CD4-positive, alpha-beta T cell (primary cell): ENCODE measurements at regions not wholly inside any gene's neighbourhood (a gene's known extent, or its start where the extent isn't known, plus 50 kb on each side); places are given as distances from the start of the nearest gene placed in this dataset.
"Not testable (repeated sequence)": the region's sequence is repeated elsewhere in the genome, so short reads cannot be mapped to it uniquely, and the experiment has no call there.

Source experiments
- ATAC-seq: fragments of 200-7000 bp; cut with Tn5 transposase; one replicate; pipeline ENCODE4 v1.10.0; 2022; ENCODE audit warnings: mild to moderate bottlenecking; ENCODE audit not compliant: poor library complexity
- CTCF ChIA-PET: fragments of 350-600 bp; sonication (Branson Sonifier 250); formaldehyde crosslinking; loops from one replicate; lab custom pipeline; 2021; ENCODE audit warnings: antibody characterized with exemption, inconsistent platforms; lab: Charles Lee
- POLR2A ChIA-PET: fragments of 350-600 bp; sonication (Branson Sonifier 250); formaldehyde crosslinking; loops from one replicate; lab custom pipeline; 2021; ENCODE audit warnings: antibody characterized with exemption, inconsistent platforms; lab: Charles Lee
- DNase-seq, 14 experiments: peaks; one replicate each; pipeline ENCODE4 v3.0.0-alpha.2; 2013 to 2020; ENCODE audit warnings: mixed read lengths in 2 of 14
- H3K27ac ChIP-seq, 2 donors: one replicate each; pipeline versions ENCODE4 v1.5.1 to v1.7.0; 2013; ENCODE audit warnings: low read length in 2 of 2, low read depth in 1 of 2, mild to moderate bottlenecking in 1 of 2
- H3K27me3 ChIP-seq, 2 experiments: 1 replicate in 1 of 2; 2 replicates in 1 of 2; pipeline versions ENCODE4 v1.6.1 to v1.7.0; 2013; ENCODE audit warnings: low read length in 2 of 2, control low read depth in 1 of 2, mild to moderate bottlenecking in 1 of 2, moderate library complexity in 1 of 2; ENCODE audit not compliant: insufficient read depth in 2 of 2, control insufficient read depth in 1 of 2
- H3K36me3 ChIP-seq: one replicate; pipeline ENCODE4 v1.6.1; 2013; ENCODE audit warnings: low read length, control low read depth; ENCODE audit not compliant: insufficient read depth
- H3K4me1 ChIP-seq: one replicate; pipeline ENCODE4 v1.6.1; 2013; ENCODE audit warnings: low read length, control low read depth; ENCODE audit not compliant: insufficient read depth
- H3K4me3 ChIP-seq: one replicate; pipeline ENCODE4 v1.5.1; 2013; ENCODE audit warnings: mild to moderate bottlenecking, low read length, moderate library complexity
- H3K9me3 ChIP-seq, 2 experiments: 1 replicate in 1 of 2; 2 replicates in 1 of 2; pipeline versions ENCODE4 v1.6.1 to v1.7.0; 2013; ENCODE audit warnings: low read length in 2 of 2, mild to moderate bottlenecking in 2 of 2, control low read depth in 1 of 2, moderate library complexity in 1 of 2; ENCODE audit not compliant: control insufficient read depth in 1 of 2, insufficient read depth in 1 of 2
- H3K27ac Mint-ChIP-seq: one replicate; pipeline ENCODE4 v1.8.0; 2020; ENCODE audit warnings: mixed read lengths
- H3K27me3 Mint-ChIP-seq: one replicate; pipeline ENCODE4 v1.8.0; 2021; ENCODE audit warnings: mixed read lengths
- H3K36me3 Mint-ChIP-seq: one replicate; pipeline ENCODE4 v1.8.0; 2021; ENCODE audit warnings: low read depth, mixed read lengths
- H3K4me1 Mint-ChIP-seq: one replicate; pipeline ENCODE4 v1.8.0; 2021; ENCODE audit warnings: low read depth, mixed read lengths
- H3K4me3 Mint-ChIP-seq: one replicate; pipeline ENCODE4 v1.8.0; 2020; ENCODE audit warnings: mild to moderate bottlenecking, mixed read lengths
- H3K9me3 Mint-ChIP-seq: one replicate; pipeline ENCODE4 v1.8.0; 2020; ENCODE audit warnings: mixed read lengths
- intact Hi-C, 2 experiments: fragments of 100-400 bp; cut with DNase I in 1 of 2; cut with micrococcal nuclease in 1 of 2; formaldehyde crosslinking; loops; one replicate each; pipeline versions ENCODE4 v1.15.1 to v1.9.0; 2023 to 2025; cut with DNase I, micrococcal nuclease
- TF ChIP-seq, protein P1 (sequence below): fragments of 200-600 bp; IDR thresholded peaks from one replicate; pipeline ENCODE4 v1.8.0; 2022; ENCODE audit warnings: antibody characterized with exemption, mild to moderate bottlenecking

DNA sequence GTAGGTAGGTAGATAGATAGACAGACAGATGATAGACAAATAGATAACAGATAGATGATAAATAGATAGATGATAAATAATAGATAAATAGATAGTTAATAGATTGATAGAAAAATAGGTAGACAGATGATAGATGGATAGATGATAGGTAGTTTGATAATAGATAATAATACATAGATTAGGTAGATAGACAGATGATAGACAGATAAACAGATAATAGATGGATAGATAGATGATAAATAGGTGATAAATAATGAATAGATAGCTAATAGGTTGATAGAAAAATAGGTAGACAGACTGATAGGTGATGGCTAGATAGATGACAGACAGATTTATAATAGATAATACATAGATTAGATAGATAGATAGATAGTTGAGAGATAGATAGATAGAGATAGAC lies 350.5 kb upstream of the DPP6 start:
- H3K4me3 Mint-ChIP-seq, result no peak overlapping the region
- H3K36me3 ChIP-seq, result no peaks in the 10 kb centered on the region
- H3K27ac ChIP-seq, result no peak overlapping the region
- H3K4me3 ChIP-seq, result no peak overlapping the region
- no peaks in the 10 kb centered on the region for H3K27me3 Mint-ChIP-seq
- POLR2A ChIA-PET, result no interaction called here
- CTCF ChIA-PET, result no interaction called here
- TF ChIP-seq, protein P1, sequence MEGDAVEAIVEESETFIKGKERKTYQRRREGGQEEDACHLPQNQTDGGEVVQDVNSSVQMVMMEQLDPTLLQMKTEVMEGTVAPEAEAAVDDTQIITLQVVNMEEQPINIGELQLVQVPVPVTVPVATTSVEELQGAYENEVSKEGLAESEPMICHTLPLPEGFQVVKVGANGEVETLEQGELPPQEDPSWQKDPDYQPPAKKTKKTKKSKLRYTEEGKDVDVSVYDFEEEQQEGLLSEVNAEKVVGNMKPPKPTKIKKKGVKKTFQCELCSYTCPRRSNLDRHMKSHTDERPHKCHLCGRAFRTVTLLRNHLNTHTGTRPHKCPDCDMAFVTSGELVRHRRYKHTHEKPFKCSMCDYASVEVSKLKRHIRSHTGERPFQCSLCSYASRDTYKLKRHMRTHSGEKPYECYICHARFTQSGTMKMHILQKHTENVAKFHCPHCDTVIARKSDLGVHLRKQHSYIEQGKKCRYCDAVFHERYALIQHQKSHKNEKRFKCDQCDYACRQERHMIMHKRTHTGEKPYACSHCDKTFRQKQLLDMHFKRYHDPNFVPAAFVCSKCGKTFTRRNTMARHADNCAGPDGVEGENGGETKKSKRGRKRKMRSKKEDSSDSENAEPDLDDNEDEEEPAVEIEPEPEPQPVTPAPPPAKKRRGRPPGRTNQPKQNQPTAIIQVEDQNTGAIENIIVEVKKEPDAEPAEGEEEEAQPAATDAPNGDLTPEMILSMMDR, result no peak
- H3K9me3 ChIP-seq, result peaks cover 4% of the 10 kb centered on the region in 2 experiments
- H3K27ac Mint-ChIP-seq, result no peak overlapping the region
- no peaks in the 10 kb centered on the region for H3K4me1 Mint-ChIP-seq
- H3K36me3 Mint-ChIP-seq, result no peaks in the 10 kb centered on the region
- intact Hi-C loops, result no loop called here
- no peak for DNase-seq
- ATAC-seq, result no peak
- H3K9me3 Mint-ChIP-seq, result peaks cover 7% of the 10 kb centered on the region
- no peaks in the 10 kb centered on the region for H3K4me1 ChIP-seq
- no peaks in the 10 kb centered on the region for H3K27me3 ChIP-seq

DNA sequence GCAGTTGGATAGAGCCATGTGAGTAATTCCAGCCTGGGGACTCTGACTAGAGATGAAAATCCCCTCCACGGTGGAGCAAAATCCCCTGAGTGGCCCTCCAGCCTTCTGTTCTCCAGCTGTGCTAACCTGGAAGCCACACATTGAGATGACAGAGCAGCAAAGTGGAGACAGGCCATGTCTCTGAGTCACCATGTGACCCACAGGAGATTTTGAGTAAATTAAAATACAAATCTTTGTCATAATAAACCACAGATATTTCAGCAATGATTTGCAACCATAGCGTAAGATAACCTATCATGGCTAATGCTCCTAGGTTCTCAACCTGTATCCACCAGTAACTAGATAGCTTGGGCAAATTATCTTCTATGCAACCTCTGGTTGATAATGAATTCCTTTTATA lies 328.3 kb upstream of the DPP6 start:
- H3K4me3 ChIP-seq, H3K4me3 Mint-ChIP-seq, intact Hi-C loops, ATAC-seq, H3K27ac Mint-ChIP-seq, H3K27ac ChIP-seq, H3K9me3 ChIP-seq, H3K4me1 Mint-ChIP-seq, H3K36me3 Mint-ChIP-seq, H3K36me3 ChIP-seq, CTCF ChIA-PET, H3K27me3 Mint-ChIP-seq, DNase-seq, H3K4me1 ChIP-seq, H3K9me3 Mint-ChIP-seq, H3K27me3 ChIP-seq, POLR2A ChIA-PET: not testable (repeated sequence)

DNA sequence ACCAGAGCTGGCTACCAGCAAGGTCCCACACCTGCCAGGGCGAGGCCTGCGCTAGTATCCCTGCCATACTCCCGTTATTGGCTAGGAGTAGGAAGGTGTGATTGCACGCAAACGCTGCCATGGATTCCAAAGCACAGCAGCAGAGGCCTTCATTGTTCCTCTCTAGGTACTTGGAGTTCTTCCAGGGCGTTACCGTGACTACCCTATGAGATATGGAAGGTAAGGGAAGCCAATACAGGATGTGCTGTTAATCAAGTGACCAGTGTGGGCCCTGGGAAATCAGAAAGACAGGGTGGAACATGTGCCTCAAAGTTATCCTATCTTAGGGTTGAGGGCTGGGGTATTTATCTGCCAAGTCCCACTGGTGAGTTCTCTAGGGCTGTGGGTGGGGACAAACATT lies 320.7 kb upstream of the DPP6 start:
- H3K27me3 Mint-ChIP-seq, H3K36me3 Mint-ChIP-seq, H3K27ac ChIP-seq, H3K9me3 Mint-ChIP-seq, ATAC-seq, H3K4me3 ChIP-seq, DNase-seq, H3K27me3 ChIP-seq, intact Hi-C loops, CTCF ChIA-PET, H3K27ac Mint-ChIP-seq, H3K4me3 Mint-ChIP-seq, H3K4me1 Mint-ChIP-seq, H3K9me3 ChIP-seq, H3K4me1 ChIP-seq, POLR2A ChIA-PET, H3K36me3 ChIP-seq: not testable (repeated sequence)

DNA sequence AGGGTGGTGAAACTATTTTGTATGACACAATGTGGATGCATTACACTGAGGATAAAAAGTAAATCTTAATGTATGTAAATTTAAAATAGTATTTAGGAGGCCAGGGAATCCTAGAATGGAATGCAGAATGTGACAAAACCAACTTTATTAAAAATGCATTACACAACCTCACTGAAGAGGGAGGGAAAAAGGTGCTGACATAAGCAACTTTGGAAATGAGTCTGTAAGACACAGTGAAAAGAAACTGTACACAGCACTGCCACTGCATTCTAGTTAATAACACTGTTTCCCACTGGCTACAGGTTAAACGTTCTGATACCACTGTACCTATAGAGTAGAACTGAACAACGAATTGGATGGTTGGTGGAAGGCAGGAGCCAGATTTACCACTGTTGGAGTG lies 308.8 kb upstream of the DPP6 start:
- H3K4me1 Mint-ChIP-seq, H3K4me3 ChIP-seq, CTCF ChIA-PET, H3K9me3 Mint-ChIP-seq, H3K27ac ChIP-seq, intact Hi-C loops, H3K27ac Mint-ChIP-seq, H3K9me3 ChIP-seq, H3K36me3 ChIP-seq, H3K27me3 Mint-ChIP-seq, ATAC-seq, H3K36me3 Mint-ChIP-seq, DNase-seq, H3K27me3 ChIP-seq, H3K4me1 ChIP-seq, POLR2A ChIA-PET, H3K4me3 Mint-ChIP-seq: not testable (repeated sequence)

DNA sequence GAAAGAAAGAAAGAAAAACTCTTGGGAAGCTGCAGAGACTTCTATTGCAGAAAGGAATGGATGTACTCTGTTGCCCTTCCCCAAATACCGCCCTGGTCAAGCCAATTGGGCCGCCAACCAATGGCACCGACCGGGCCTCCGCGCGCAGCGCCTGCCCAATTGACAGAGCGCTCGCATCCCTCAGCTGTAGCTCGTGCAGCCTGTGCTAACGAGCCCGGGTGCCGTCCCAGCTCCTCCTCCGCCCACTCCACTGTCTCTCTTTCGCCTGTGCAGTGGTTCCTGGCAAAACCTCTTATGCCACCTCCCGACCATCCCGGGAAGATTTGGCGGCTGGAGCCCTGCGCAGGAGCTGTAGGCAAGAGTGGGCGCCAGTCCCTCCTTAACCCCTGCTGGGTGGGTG lies 304.2 kb upstream of the DPP6 start:
- intact Hi-C loops, POLR2A ChIA-PET, ATAC-seq: not testable (repeated sequence)

DNA sequence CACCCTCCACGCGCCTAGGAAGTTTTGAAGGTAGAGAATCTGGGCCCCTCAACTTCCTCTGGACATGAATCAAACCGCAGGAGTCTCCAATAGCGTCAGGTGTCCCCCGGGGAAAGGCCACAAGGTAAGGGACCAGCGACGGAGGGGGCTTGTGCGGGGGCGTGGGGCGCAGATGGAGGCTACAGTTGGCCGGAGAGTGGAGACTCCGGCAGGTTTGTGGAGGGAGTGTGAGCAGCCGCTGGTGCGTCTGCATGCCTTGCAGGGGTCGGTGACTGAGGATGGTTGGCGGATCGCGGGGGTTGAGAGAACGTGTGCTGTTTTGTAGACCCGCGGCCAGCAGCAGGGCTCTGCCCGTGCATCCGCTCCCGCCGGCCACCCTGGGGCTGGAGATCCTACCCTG lies 303.3 kb upstream of the DPP6 start:
- intact Hi-C loops, POLR2A ChIA-PET: not testable (repeated sequence)

More for the DNA sequence above, 304.2 kb upstream of the DPP6 start:
- H3K27ac Mint-ChIP-seq, H3K27me3 ChIP-seq, DNase-seq, H3K4me1 Mint-ChIP-seq, H3K36me3 Mint-ChIP-seq, H3K4me3 ChIP-seq, H3K9me3 Mint-ChIP-seq, H3K36me3 ChIP-seq, H3K4me1 ChIP-seq, CTCF ChIA-PET, H3K27me3 Mint-ChIP-seq, H3K27ac ChIP-seq, H3K4me3 Mint-ChIP-seq: not testable (repeated sequence)
- H3K9me3 ChIP-seq, result peaks cover 0 to 14% of the 10 kb centered on the region in 2 experiments

DNA sequence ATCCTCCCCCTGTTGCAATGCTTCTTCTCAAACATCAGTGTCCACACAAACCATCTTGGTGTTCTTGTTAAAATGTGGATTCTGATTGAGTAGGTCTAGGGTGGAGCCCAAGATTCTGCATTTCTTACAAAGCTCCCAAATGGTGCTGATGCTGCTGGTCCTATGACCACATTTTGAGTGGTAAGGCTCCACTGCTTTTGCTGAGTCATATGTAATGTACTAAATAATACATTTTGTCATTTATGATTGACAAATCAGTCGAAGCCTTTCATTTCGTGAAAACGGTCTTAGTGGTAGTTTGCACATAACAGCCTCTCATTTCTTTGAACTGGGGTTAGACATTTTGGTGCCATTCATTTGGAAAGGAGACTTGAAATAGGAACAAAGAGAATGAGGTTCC lies 286.3 kb upstream of the DPP6 start:
- H3K9me3 Mint-ChIP-seq, H3K4me3 Mint-ChIP-seq, H3K27ac Mint-ChIP-seq, POLR2A ChIA-PET, H3K27ac ChIP-seq, H3K36me3 Mint-ChIP-seq, H3K4me1 ChIP-seq, H3K27me3 ChIP-seq, intact Hi-C loops, H3K9me3 ChIP-seq, H3K27me3 Mint-ChIP-seq, ATAC-seq, H3K36me3 ChIP-seq, H3K4me1 Mint-ChIP-seq, H3K4me3 ChIP-seq, CTCF ChIA-PET, DNase-seq: not testable (repeated sequence)

More for the DNA sequence above, 303.3 kb upstream of the DPP6 start:
- H3K36me3 ChIP-seq, CTCF ChIA-PET, H3K27me3 Mint-ChIP-seq, H3K9me3 Mint-ChIP-seq, H3K4me3 ChIP-seq, H3K4me1 Mint-ChIP-seq, DNase-seq, H3K4me1 ChIP-seq, ATAC-seq, H3K27ac ChIP-seq, H3K27me3 ChIP-seq, H3K27ac Mint-ChIP-seq, H3K36me3 Mint-ChIP-seq, H3K4me3 Mint-ChIP-seq: not testable (repeated sequence)
- peaks cover 0 to 14% of the 10 kb centered on the region in 2 experiments for H3K9me3 ChIP-seq
